HFFc6 (cell line): ENCODE measurements at regions not wholly inside any gene's neighbourhood (a gene's known extent, or its start where the extent isn't known, plus 50 kb on each side); places are given as distances from the start of the nearest gene placed in this dataset.

Experiments used
- DNase-seq: peaks from one replicate; pipeline ENCODE4 v3.0.0-alpha.2; 2018
- H3K27ac Mint-ChIP-seq: 2 replicates; pipeline ENCODE4 v1.8.0; 2020; ENCODE audit warnings: mild to moderate bottlenecking, mixed read lengths
- H3K27me3 Mint-ChIP-seq: 2 replicates; pipeline ENCODE4 v1.8.0; 2021; ENCODE audit warnings: mild to moderate bottlenecking, moderate library complexity, mixed read lengths; ENCODE audit not compliant: insufficient read depth
- H3K36me3 Mint-ChIP-seq: 2 replicates; pipeline ENCODE4 v1.8.0; 2021; ENCODE audit warnings: low read depth, mixed read lengths
- H3K4me1 Mint-ChIP-seq: 2 replicates; pipeline ENCODE4 v1.8.0; 2020; ENCODE audit warnings: low read depth, mixed read lengths
- H3K4me3 Mint-ChIP-seq: 2 replicates; pipeline ENCODE4 v1.8.0; 2020; ENCODE audit warnings: mild to moderate bottlenecking, moderate library complexity, mixed read lengths
- H3K9me3 Mint-ChIP-seq: 2 replicates; pipeline ENCODE4 v1.8.0; 2020; ENCODE audit warnings: mild to moderate bottlenecking, mixed read lengths
- TF ChIP-seq, protein P1 (sequence below): fragments of 200-600 bp; sonication (generic); IDR thresholded peaks from 2 replicates; pipeline ENCODE4 v1.5.0; 2021; ENCODE audit warnings: antibody characterized with exemption, mild to moderate bottlenecking

DNA sequence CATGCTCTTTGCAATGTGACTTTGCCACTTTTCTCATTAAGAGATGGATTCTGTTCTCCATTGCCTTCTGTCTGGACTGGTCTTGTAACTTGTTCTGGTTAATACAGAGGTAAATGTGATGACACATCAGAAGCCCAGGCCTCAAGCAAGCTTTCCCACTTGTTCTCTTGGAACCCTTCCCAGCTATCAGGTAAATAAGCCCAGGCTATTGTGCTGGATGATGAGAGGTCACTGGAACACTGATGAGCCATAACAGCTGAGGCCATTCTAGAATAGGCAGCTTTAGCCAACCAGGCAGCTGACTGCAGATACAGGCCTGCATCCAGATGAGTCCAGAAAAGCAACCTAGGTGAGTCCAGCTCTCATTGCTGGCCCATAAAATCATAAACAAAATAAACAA is 1007.0 kb upstream of the ACVR2A start:
- H3K27me3 Mint-ChIP-seq = no peaks in the 10 kb centered on the region
- peaks cover 5% of the 10 kb centered on the region; the same call in 1 of the 2 replicates for H3K36me3 Mint-ChIP-seq
- TF ChIP-seq, protein P1, sequence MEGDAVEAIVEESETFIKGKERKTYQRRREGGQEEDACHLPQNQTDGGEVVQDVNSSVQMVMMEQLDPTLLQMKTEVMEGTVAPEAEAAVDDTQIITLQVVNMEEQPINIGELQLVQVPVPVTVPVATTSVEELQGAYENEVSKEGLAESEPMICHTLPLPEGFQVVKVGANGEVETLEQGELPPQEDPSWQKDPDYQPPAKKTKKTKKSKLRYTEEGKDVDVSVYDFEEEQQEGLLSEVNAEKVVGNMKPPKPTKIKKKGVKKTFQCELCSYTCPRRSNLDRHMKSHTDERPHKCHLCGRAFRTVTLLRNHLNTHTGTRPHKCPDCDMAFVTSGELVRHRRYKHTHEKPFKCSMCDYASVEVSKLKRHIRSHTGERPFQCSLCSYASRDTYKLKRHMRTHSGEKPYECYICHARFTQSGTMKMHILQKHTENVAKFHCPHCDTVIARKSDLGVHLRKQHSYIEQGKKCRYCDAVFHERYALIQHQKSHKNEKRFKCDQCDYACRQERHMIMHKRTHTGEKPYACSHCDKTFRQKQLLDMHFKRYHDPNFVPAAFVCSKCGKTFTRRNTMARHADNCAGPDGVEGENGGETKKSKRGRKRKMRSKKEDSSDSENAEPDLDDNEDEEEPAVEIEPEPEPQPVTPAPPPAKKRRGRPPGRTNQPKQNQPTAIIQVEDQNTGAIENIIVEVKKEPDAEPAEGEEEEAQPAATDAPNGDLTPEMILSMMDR = no peak
- H3K4me1 Mint-ChIP-seq = no peaks in the 10 kb centered on the region
- no peak overlapping the region for H3K4me3 Mint-ChIP-seq
- H3K27ac Mint-ChIP-seq = no peak overlapping the region
- no peak for DNase-seq
- peaks cover 45% of the 10 kb centered on the region for H3K9me3 Mint-ChIP-seq

DNA sequence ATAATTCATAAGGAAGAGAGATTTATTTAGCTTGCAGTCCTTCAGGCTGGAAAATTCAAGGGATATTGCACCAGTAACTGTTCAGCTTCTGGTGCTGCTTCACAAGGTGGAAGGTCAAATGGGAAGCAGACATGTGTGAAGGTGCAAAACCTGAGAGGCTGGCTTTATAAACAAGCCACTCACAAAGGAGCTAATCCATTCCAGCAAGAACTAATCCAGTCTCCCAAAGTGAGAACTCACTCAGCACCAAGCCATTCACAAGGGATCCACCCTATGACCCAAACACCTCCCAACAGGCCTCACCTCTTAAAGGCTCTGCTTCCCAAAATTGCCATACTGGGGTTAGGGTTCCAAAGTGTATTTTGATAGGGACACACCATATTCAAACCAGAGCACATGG is 1018.4 kb upstream of the ACVR2A start:
- Mint-ChIP-seq H3K36me3 (no peaks in the 10 kb centered on the region; the same call in 1 of the 2 replicates), H3K27me3 (no peaks in the 10 kb centered on the region; the same call in 1 of the 2 replicates), H3K4me1 (no peaks in the 10 kb centered on the region), H3K27ac (no peak overlapping the region), H3K9me3 (peaks cover 33% of the 10 kb centered on the region), H3K4me3 (no peak overlapping the region)
- TF ChIP-seq, protein P1 = no peak
- DNase-seq = no peak

DNA sequence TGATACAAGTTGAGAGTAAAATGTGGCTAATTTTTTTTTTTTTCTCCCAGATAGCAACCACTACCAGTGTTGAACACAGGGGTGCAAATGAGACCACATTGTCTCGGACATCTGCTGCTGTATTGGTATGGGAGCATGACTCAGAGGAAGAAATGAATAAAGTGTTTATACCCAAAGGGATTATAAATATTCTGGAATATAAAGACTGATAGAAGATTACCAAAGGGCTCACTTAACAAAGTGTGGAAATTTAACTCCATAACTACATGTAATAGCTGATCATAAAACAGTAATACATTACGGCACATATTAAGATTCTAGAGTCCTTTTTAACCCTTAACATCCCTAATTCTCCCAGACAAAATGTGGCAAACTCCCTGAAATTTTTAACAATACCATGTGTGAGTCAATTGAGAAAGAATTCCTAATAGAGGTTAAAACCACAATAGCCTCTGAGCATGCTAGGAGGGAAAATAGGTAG is 1023.0 kb upstream of the ACVR2A start:
- Mint-ChIP-seq H3K36me3 (no peaks in the 10 kb centered on the region), H3K27ac (no peak overlapping the region), H3K27me3 (no peaks in the 10 kb centered on the region; the same call in 1 of the 2 replicates), H3K4me3 (no peak overlapping the region), H3K4me1 (no peaks in the 10 kb centered on the region), H3K9me3 (peaks cover 38% of the 10 kb centered on the region)
- TF ChIP-seq, protein P1 = no peak
- DNase-seq = no peak

DNA sequence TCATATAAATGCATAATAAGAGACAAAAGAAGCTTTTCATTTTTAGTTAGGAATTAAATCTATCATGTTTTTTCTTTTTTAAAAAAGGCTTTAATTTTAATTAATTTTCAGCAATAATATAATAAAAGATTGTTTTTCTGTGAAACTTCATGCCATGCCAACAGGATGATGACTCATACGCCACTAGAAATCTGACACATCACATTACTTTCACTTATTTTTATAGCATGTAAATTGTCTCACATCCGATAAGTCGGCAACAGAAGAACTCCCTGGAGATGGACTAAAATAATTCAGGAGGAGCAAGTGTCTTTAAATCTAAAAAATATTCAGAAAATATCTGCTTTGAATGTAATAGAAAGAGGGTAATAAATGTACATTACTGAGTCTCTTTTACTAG is 1024.2 kb upstream of the ACVR2A start:
- H3K9me3 Mint-ChIP-seq = peaks cover 40% of the 10 kb centered on the region
- DNase-seq = no peak
- no peak overlapping the region for H3K4me3 Mint-ChIP-seq
- H3K4me1 Mint-ChIP-seq = no peaks in the 10 kb centered on the region
- H3K27ac Mint-ChIP-seq = no peak overlapping the region
- H3K36me3 Mint-ChIP-seq = no peaks in the 10 kb centered on the region
- TF ChIP-seq, protein P1 = no peak
- no peaks in the 10 kb centered on the region; the same call in 1 of the 2 replicates for H3K27me3 Mint-ChIP-seq

DNA sequence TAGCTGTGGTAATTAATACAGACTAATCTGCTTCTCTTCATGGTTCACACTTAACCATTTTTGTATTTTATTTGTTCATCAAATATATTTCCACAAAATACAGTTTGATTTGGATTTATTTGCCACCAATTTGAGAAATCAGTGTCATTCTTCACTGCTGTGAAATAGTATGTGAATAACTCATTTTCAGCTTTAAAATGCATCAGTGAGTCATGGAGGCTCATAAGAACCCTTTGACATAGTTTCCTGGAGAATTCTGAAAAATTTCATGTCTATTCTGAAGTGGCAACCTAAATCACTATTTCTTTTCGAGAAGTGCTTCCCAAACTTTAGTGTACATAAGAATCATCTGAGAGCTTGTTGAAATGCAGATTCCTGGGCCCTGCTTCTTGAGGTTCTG is 1026.7 kb upstream of the ACVR2A start:
- DNase-seq = no peak
- Mint-ChIP-seq H3K4me3 (no peak overlapping the region), H3K27me3 (no peaks in the 10 kb centered on the region; the same call in 1 of the 2 replicates), H3K9me3 (peaks cover 46% of the 10 kb centered on the region), H3K36me3 (no peaks in the 10 kb centered on the region), H3K4me1 (no peaks in the 10 kb centered on the region), H3K27ac (no peak overlapping the region)
- TF ChIP-seq, protein P1 = no peak

DNA sequence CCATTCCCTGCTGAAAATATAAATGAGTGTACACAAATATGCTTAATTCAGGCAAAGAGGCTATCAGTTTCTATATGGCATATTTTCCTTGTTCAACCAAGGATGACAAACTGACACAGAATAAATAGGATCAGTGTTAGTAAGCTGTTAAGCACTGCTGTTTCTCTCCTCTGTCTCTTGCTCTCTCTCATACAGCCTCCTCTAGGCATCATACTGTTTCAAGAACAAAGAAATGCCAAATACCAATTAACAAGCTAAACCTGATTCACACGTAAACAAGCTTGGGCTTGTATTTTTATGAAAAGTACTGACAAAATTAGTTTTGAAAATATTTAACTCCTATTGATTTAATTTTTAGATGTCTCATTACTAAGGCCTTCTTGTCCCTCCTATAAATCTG is 1027.2 kb upstream of the ACVR2A start:
- TF ChIP-seq, protein P1 = no peak
- Mint-ChIP-seq H3K4me3 (no peak overlapping the region), H3K27ac (no peak overlapping the region), H3K27me3 (no peaks in the 10 kb centered on the region), H3K4me1 (no peaks in the 10 kb centered on the region), H3K36me3 (no peaks in the 10 kb centered on the region), H3K9me3 (peaks cover 47% of the 10 kb centered on the region)
- DNase-seq = no peak
